RPMI7951 (cell line): ENCODE measurements at regions not wholly inside any gene's neighbourhood (a gene's known extent, or its start where the extent isn't known, plus 50 kb on each side); places are given as distances from the start of the nearest gene placed in this dataset.

ENCODE experiments used
- DNase-seq: peaks from one replicate; pipeline ENCODE4 v3.0.0-alpha.2; 2012; ENCODE audit warnings: low read depth

- no peak for DNase-seq
Observed at GRCh38 chr9:79255651-79256260, 316.0 kb upstream of the TLE4 start.

DNA sequence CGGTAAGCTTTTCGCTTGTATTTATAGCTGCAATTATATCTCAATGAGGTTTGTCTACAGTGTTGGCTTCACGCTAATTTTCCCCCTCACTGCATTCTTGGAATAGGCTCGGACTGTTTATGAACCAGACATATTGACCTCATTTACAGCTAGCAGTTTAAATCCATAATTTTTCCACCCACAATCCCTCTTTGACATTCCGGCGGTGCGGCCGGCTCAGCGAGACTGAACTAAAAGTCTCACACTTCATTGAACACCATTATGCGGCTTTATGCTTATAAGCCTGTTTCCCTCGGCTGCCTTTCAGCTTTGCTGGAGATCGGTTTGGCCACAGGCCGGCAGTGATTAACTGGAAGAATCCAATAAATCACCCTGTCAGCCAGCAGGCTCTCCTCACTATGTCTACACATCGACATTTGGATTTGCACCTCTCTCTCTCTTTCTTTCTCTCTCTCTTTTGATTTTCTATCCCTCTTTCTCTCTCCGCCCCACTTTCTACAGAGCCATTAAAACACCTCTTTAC, 315.0 kb upstream of the TLE4 start:
- DNase-seq = peak; percentile 92

DNA sequence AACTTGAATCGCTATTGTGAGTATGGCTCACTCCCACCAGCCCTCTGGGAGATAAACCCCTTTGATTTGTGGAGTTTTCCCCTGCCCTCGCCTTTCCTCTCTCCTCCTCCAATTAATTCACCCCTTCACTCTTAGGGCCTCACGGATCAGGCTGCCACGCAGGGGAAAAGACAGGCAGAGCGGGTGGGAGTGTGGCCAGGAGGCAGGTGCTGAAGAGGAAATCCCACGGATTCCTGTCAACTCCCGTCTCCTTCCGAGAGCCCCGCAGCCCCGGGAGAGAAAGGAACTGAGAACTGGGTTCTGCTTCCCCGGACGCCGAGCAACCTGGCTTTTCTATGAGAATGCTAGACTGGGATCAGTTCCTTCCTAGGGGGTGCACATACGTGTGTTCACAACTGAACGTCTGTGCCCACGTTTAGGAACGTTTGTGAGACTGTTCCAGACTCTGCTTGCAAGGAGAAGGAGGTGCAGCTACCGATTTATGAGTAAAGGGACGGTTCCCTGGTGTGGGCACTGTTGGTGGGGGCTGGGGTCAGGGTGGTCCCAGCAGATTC, 314.5 kb upstream of the TLE4 start:
- no peak for DNase-seq

DNA sequence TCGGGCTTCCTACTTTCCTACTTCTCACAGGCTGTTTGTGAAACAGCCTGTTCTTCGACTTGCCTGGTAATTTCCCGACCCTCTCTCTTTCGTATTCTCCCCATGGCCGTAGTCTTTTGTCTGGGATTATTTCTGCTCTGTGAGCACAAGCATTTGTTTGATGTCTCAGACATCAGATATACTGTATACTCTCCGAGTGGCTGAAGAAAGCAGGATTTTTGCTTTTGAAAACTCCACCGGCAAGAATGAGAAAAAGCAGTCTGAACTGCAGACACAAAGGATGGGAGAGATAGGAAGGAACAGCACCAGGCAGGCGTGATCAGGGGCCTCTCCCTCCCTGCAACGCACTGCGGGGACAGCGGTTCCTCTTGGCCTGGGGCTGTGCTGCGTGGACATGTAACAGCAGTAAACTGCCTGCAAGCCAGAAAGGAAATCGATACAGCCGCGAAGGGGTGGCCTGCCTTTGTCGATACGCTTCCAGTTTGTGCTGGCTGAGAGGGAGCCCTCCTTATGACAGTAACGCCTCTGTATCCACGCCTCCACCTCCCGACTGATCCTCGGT, 313.9 kb upstream of the TLE4 start:
- no peak for DNase-seq

GRCh38 chr9:79259858-79260257, 311.9 kb upstream of the TLE4 start:
- no peak for DNase-seq

DNA sequence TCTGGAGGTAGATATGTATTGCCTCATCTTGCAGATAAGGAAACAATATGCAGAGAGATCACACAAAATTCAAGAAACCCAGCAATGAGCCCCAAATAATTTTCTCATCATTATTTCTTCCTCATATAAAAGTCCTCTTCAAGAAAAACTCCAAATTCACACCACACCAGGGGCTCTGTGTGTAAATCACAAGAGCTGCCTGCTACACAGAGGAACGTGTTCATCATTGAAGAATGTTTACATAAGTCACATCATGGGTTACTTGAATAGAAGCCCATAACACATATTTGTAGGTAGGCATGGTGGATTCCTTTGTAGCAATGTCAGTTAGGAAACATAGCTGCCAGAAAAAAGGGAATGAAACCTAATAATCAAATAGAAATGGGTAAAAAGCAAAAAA, 308.1 kb upstream of the TLE4 start:
- no peak for DNase-seq

- DNase-seq = peak; percentile 33
Observed at GRCh38 chr9:79264041-79264440, 307.7 kb upstream of the TLE4 start.

GRCh38 chr9:79264511-79265355, 307.0 kb upstream of the TLE4 start:
- peak; percentile 32 for DNase-seq

- no peak for DNase-seq
Observed at GRCh38 chr9:79266986-79267385, 304.8 kb upstream of the TLE4 start.

DNA sequence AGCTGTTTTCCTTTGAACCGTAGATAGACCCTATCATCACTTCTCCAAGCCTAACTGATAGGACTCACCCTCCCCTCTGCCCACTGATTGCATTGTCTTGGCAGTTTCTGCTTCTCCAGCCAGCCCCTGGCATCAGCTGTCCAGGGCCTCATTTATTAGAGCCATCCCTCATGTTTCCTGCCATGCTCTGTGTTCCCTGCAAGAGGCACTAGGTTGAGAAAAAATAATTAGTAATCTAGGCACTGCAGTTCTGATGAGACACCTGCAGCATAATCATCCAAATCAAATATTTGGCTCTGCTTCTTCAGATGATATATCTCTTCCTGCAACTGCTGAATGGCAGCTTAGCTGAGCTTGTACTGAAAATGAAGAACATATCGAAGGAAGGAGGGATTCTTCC, 303.0 kb upstream of the TLE4 start:
- no peak for DNase-seq

- DNase-seq = no peak
Observed at GRCh38 chr9:79273311-79273710, 298.5 kb upstream of the TLE4 start.

DNA sequence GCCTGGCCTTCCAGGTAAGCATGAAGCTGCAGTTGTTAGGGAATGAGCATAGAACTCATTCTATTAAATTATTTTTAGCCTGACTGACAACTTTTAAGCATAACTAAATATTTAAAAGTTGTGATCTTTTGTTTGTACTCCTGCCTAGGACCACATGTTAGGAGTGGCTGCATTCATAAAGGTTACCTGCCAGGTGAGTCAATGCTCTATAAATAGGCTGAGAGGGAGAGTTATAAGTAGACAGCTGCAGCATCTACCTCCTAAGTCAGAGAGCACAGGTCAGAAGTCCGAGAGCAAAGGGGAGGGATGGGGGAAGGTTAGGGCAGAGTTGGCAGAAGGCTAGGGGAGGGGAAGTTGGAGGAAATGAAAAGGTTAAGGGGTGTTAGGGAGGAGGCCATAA, 292.4 kb upstream of the TLE4 start:
- no peak for DNase-seq

GRCh38 chr9:79280691-79281090, 291.1 kb upstream of the TLE4 start:
- no peak for DNase-seq

- no peak for DNase-seq
Observed at GRCh38 chr9:79284081-79284480, 287.7 kb upstream of the TLE4 start.

DNA sequence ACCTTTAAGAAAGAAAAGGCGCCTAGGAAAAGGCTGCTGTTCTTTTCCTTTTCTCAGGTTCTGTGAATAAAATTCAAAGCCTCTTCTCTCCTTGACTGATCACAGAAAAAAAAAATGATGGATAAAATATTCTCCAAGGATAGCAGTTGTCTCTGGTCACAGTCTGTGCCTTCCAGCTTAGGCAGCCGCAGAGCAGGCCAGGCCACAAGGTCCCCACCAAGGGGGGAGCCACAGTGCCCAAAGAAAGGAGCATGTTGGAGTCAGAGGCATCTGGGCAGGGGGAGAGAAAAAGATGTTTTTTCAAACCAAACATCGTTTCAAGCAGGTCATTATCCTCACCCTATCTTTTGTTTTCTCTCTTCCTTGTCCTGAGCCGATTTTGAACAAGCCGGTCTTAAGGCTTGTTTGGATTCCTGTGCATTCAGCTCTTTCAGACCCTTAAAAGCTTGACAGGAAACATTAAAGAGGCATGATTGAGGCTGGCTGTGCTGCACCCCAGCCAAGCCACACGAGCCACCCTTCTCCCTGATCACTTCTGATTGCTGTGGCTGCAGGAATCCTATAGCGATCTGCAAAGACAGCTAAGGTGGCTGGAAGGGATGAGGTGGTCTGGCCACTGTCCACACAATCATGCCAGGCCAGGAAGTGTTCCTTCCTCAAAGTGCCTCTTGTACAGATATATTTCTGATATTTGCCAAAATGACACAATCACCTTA, 284.6 kb upstream of the TLE4 start:
- no peak for DNase-seq

DNA sequence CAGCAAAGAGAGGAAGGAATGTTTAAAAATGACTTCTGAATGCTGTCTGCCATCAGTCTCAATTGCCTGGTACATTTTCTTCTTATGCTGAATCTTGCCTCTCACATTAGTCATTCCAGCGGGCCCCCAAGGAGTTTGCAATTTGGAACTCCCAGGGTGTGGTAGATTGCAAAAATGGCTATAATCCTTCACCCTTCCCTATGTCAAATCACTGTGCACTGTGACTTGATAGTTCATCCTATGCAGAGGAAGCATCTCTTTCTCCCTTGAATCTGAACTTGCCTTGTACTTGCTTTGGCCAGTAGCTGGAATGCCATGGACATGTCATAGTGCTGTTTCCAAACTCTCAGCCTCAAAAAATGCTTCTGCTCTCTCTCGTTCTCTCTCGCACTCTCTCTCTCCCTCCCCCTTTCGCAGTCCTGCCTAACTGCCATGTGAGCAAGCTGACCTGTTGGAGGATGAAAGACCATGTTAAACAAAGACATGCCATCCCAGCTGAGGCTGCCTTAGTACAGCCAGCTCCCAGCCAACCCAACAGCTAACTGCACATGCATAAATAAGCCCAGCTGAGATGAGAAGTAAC, 284.0 kb upstream of the TLE4 start:
- DNase-seq = no peak

DNA sequence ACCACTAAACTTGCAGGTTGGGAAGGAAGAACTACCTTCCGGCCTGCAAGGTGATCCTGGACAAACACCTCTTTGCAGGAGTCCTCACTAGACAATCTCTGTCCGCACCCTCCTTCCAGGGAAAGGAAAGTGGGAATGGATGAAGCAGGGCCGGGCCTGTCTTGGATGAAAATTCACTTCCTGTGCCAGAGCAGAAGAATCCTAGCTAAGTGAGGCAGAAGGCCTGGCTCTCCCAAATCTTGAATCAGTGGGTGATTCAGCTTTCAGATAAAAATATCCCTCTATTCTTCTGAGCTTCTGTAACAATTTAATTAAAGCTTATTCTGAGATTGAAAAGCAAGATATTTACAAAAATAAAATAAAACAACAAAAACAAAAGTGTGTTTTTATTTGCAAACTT, 281.9 kb upstream of the TLE4 start:
- no peak for DNase-seq

GRCh38 chr9:79292731-79293280, 279.0 kb upstream of the TLE4 start:
- no peak for DNase-seq

- DNase-seq = no peak
Observed at GRCh38 chr9:79300068-79300467, 271.7 kb upstream of the TLE4 start.

DNA sequence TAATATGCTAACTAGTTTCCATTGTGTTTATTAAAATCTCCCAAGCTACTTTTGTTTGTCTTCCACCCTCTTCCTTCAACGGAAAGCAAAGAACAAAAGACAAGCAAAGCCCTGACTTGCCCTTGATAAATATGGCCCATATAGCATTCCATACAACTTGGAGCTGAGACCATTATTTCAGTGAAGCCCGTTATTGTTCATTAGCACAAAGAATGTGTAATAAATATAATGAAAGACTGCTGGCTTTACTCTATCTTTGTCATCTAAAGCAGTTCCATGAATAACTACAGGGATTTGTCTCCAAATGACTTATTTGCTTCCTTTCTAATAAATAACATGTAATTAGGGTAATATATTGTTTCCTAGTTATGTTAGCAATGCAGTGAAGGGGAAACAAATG, 270.7 kb upstream of the TLE4 start:
- DNase-seq = no peak
